CD14-positive monocyte (primary cell): ENCODE measurements at regions not wholly inside any gene's neighbourhood (a gene's known extent, or its start where the extent isn't known, plus 50 kb on each side); places are given as distances from the start of the nearest gene placed in this dataset.

ENCODE experiments used
- DNase-seq, 3 donors: peaks; one replicate each; pipeline ENCODE4 v3.0.0-alpha.2; 2011 to 2022
- H2AFZ ChIP-seq: 2 replicates; pipeline ENCODE4 v1.6.0; 2012; ENCODE audit warnings: mild to moderate bottlenecking, low read depth, low read length, inconsistent platforms; ENCODE audit not compliant: insufficient read depth, poor library complexity, severe bottlenecking
- H3K27ac ChIP-seq, 2 donors: 1 replicate in 1 of 2; 2 replicates in 1 of 2; pipeline ENCODE4 v1.5.1; 2012 to 2013; ENCODE audit warnings: low read length in 2 of 2, control low read depth in 1 of 2, inconsistent platforms in 1 of 2, low read depth in 1 of 2, mild to moderate bottlenecking in 1 of 2
- H3K27me3 ChIP-seq, 2 donors: one replicate each; pipeline versions ENCODE4 v1.6.0 to v1.6.1; 2011 to 2013; ENCODE audit warnings: low read length in 2 of 2; ENCODE audit not compliant: control insufficient read depth in 2 of 2, insufficient read depth in 2 of 2
- H3K36me3 ChIP-seq, 2 donors: replicated peaks in 1 of 2; 1 replicate in 1 of 2; 2 replicates in 1 of 2; pipeline versions ENCODE4 v1.5.1 to v1.6.1; 2012 to 2013; ENCODE audit warnings: low read length in 2 of 2, control low read depth in 1 of 2, inconsistent platforms in 1 of 2, mild to moderate bottlenecking in 1 of 2; ENCODE audit not compliant: insufficient read depth in 2 of 2, control insufficient read depth in 1 of 2
- H3K4me1 ChIP-seq, 2 donors: 1 replicate in 1 of 2; 2 replicates in 1 of 2; pipeline versions ENCODE4 v1.5.1 to v1.6.1; 2012 to 2013; ENCODE audit warnings: low read length in 2 of 2, control low read depth in 1 of 2, inconsistent platforms in 1 of 2, mild to moderate bottlenecking in 1 of 2, moderate library complexity in 1 of 2; ENCODE audit not compliant: insufficient read depth in 2 of 2, control insufficient read depth in 1 of 2
- H3K4me2 ChIP-seq: replicated peaks from 2 replicates; pipeline ENCODE3; 2012; ENCODE audit warnings: low read length, moderate library complexity, mild to moderate bottlenecking; ENCODE audit not compliant: poor library complexity, severe bottlenecking; ENCODE audit errors: extremely low read depth
- H3K4me3 ChIP-seq, 3 experiments: fragments of 200-600 bp in 1 of 3; sonication (generic) in 1 of 3; replicated peaks in 1 of 3; 1 replicate in 2 of 3; 2 replicates in 1 of 3; pipeline ENCODE4 v1.5.1; 2011 to 2013; ENCODE audit warnings: low read length in 3 of 3, mild to moderate bottlenecking in 3 of 3, control low read depth in 2 of 3, low read depth in 2 of 3, inconsistent platforms in 1 of 3, moderate library complexity in 1 of 3
- H3K79me2 ChIP-seq: 2 replicates; pipeline ENCODE4 v1.6.0; 2012; ENCODE audit warnings: mild to moderate bottlenecking, control low read depth, inconsistent platforms, low read length, moderate library complexity; ENCODE audit not compliant: insufficient read depth
- H3K9ac ChIP-seq: 2 replicates; pipeline ENCODE4 v1.6.0; 2017; ENCODE audit warnings: low read length, mild to moderate bottlenecking; ENCODE audit not compliant: insufficient read depth, poor library complexity, severe bottlenecking
- H3K9me3 ChIP-seq, 2 donors: replicated peaks in 1 of 2; 1 replicate in 1 of 2; 2 replicates in 1 of 2; pipeline versions ENCODE4 v1.5.1 to v1.6.1; 2012 to 2013; ENCODE audit warnings: low read length in 2 of 2, control low read depth in 1 of 2; ENCODE audit not compliant: control insufficient read depth in 1 of 2, insufficient read depth in 1 of 2
- H4K20me1 ChIP-seq: 2 replicates; pipeline ENCODE4 v1.6.0; 2012; ENCODE audit warnings: mild to moderate bottlenecking, low read length, control low read depth, moderate library complexity; ENCODE audit not compliant: insufficient read depth
- H3K27ac Mint-ChIP-seq, 7 donors: one replicate each; pipeline ENCODE4 v1.8.0; 2020; ENCODE audit warnings: mild to moderate bottlenecking in 7 of 7, mixed read lengths in 7 of 7, moderate library complexity in 6 of 7, inconsistent platforms in 2 of 7
- H3K27me3 Mint-ChIP-seq, 3 donors: one replicate each; pipeline ENCODE4 v1.8.0; 2021 to 2022; ENCODE audit warnings: low read depth in 3 of 3, mild to moderate bottlenecking in 3 of 3, mixed read lengths in 3 of 3, moderate library complexity in 3 of 3, inconsistent platforms in 1 of 3
- H3K36me3 Mint-ChIP-seq, 2 donors: one replicate each; pipeline ENCODE4 v1.8.0; 2020; ENCODE audit warnings: mixed read lengths in 2 of 2, inconsistent platforms in 1 of 2, mild to moderate bottlenecking in 1 of 2
- H3K4me1 Mint-ChIP-seq: one replicate; pipeline ENCODE4 v1.8.0; 2020; ENCODE audit warnings: mild to moderate bottlenecking, mixed read lengths
- H3K4me3 Mint-ChIP-seq, 2 donors: one replicate each; pipeline ENCODE4 v1.8.0; 2020; ENCODE audit warnings: mild to moderate bottlenecking in 2 of 2, mixed read lengths in 2 of 2, moderate library complexity in 1 of 2
- H3K9me3 Mint-ChIP-seq, 7 donors: one replicate each; pipeline ENCODE4 v1.8.0; 2020 to 2022; ENCODE audit warnings: mixed read lengths in 7 of 7, mild to moderate bottlenecking in 6 of 7, moderate library complexity in 6 of 7, inconsistent platforms in 2 of 7
- CTCF ChIP-seq: fragments of 200-600 bp; IDR thresholded peaks from one replicate; pipeline ENCODE4 v1.8.0; 2022; ENCODE audit warnings: antibody characterized with exemption, mild to moderate bottlenecking
- WGBS: methylation state at CpG from one replicate; pipeline ENCODE4 v1.1.5; 2013; ENCODE audit warnings: missing lambda C conversion rate; ENCODE audit not compliant: insufficient coverage; 5-methylcytosine and 5-hydroxymethylcytosine counted together
- intact Hi-C, 2 donors: fragments of 100-400 bp; cut with micrococcal nuclease; formaldehyde crosslinking; loops; one replicate each; pipeline versions ENCODE4 v1.15.0 to v1.15.1; 2023

- Mint-ChIP-seq H3K4me1 (peaks cover 26% of the 10 kb centered on the region), H3K4me3 (no peak overlapping the region), H3K27ac (peak overlapping the region in 1 of 7 donors; percentile 69), H3K9me3 (peaks cover 0 to 5% (median 0%) of the 10 kb centered on the region in 7 donors), H3K27me3 (peaks cover 7 to 8% (median 7%) of the 10 kb centered on the region in 3 donors), H3K36me3 (no peaks in the 10 kb centered on the region)
- Histone ChIP-seq H3K79me2 (no peaks in the 10 kb centered on the region), H3K4me1 (peaks cover 30 to 40% of the 10 kb centered on the region in 2 donors), H3K4me2 (no peak overlapping the region), H3K4me3 (no peak overlapping the region), H3K9ac (no peak overlapping the region), H3K27me3 (peaks cover 0 to 4% of the 10 kb centered on the region in 2 donors), H3K27ac (no peak overlapping the region), H4K20me1 (no peaks in the 10 kb centered on the region), H2AFZ (no peak overlapping the region), H3K36me3 (no peaks in the 10 kb centered on the region), H3K9me3 (no peaks in the 10 kb centered on the region)
- no CpG with 5 or more reads among the region's 2 CpGs for WGBS
- intact Hi-C loops, result loop anchor here in 1 of 2 donors (10.0 kb wide), 2 partner anchors 125 to 295 kb away; no protein-coding TSS in a partner anchor
- no peak for TF ChIP-seq CTCF
- DNase-seq, result no peak
These were observed 370.1 kb downstream of the IRS1 start for GRCh38 chr2:226429476-226429875.

GRCh38 chr2:226427538-226428307, 371.9 kb downstream of the IRS1 start:
- no peaks in the 10 kb centered on the region for H3K36me3 Mint-ChIP-seq
- Histone ChIP-seq H3K27me3 (peaks cover 0 to 2% of the 10 kb centered on the region in 2 donors), H3K36me3 (no peaks in the 10 kb centered on the region), H3K4me2 (no peak overlapping the region), H3K9ac (no peak overlapping the region), H3K9me3 (no peaks in the 10 kb centered on the region), H3K79me2 (no peaks in the 10 kb centered on the region), H3K27ac (peak overlapping the region in 1 of 2 donors; percentile 17), H2AFZ (peak overlapping the region; percentile 15), H4K20me1 (no peaks in the 10 kb centered on the region), H3K4me3 (no peak overlapping the region), H3K4me1 (peaks cover 41 to 57% of the 10 kb centered on the region in 2 donors)
- TF ChIP-seq CTCF, result no peak
- peak overlapping the region in 5 of 7 donors; percentile 15 to 81 (median 60) for H3K27ac Mint-ChIP-seq
- intact Hi-C loops, result loop anchor here in 1 of 2 donors (10.0 kb wide), 2 partner anchors 123 to 293 kb away; no protein-coding TSS in a partner anchor
- peaks cover 44% of the 10 kb centered on the region for H3K4me1 Mint-ChIP-seq
- peaks cover 0 to 5% (median 0%) of the 10 kb centered on the region in 7 donors for H3K9me3 Mint-ChIP-seq
- 53% methylated on average over 3 of the region's 7 CpGs for WGBS
- DNase-seq, result peak; percentile 31 to 68 (median 38)
- H3K27me3 Mint-ChIP-seq, result peaks cover 7 to 8% (median 7%) of the 10 kb centered on the region in 3 donors
- no peak overlapping the region for H3K4me3 Mint-ChIP-seq
